OCI-LY7 (cell line): ENCODE measurements at regions not wholly inside any gene's neighbourhood (a gene's known extent, or its start where the extent isn't known, plus 50 kb on each side); places are given as distances from the start of the nearest gene placed in this dataset.
"Not testable (repeated sequence)": the region's sequence is repeated elsewhere in the genome, so short reads cannot be mapped to it uniquely, and the experiment has no call there.

Source experiments
- BruUV-seq: library from RNA; stranded (reverse); fragments of 400-500 nt; replicated peaks from 2 replicates; lab custom pipeline; 2021; lab: Mats Ljungman, UMichigan
- CTCF ChIA-PET: fragments of 300-600 bp; sonication (Branson Sonifier 250); formaldehyde crosslinking; loops from one replicate; lab custom pipeline; 2022; ENCODE audit warnings: antibody characterized with exemption; ENCODE audit not compliant: unreplicated experiment; lab: Charles Lee
- POLR2A ChIA-PET: fragments of 300-600 bp; sonication (Branson Sonifier 250); formaldehyde crosslinking; loops from one replicate; lab custom pipeline; 2022; ENCODE audit warnings: antibody characterized with exemption; lab: Charles Lee
- DNase-seq: peaks from one replicate; pipeline ENCODE4 v3.0.0-alpha.2; 2015; ENCODE audit warnings: low spot score
- H2AFZ ChIP-seq: fragments of 200-600 bp; sonication (generic), shearing (Covaris generic); 2 replicates; pipeline ENCODE4 v1.6.1; 2014; ENCODE audit warnings: mild to moderate bottlenecking, antibody characterized with exemption, low read length, moderate library complexity
- H3K27ac ChIP-seq: fragments of 200-600 bp; sonication (generic); 2 replicates; pipeline ENCODE4 v1.5.1; 2014; ENCODE audit warnings: mixed run types, low read depth, mild to moderate bottlenecking, moderate library complexity, low read length, inconsistent platforms; ENCODE audit not compliant: poor library complexity, severe bottlenecking
- H3K36me3 ChIP-seq: fragments of 200-600 bp; sonication (generic); 2 replicates; pipeline ENCODE4 v1.6.1; 2014; ENCODE audit warnings: mild to moderate bottlenecking, antibody characterized with exemption, low read length, moderate library complexity, mixed read lengths; ENCODE audit not compliant: insufficient read depth
- H3K4me1 ChIP-seq: fragments of 200-600 bp; sonication (generic); 2 replicates; pipeline ENCODE4 v1.5.1; 2014; ENCODE audit warnings: mild to moderate bottlenecking, low read length; ENCODE audit not compliant: insufficient read depth, poor library complexity, severe bottlenecking
- H3K4me2 ChIP-seq: fragments of 200-600 bp; sonication (generic); 2 replicates; pipeline ENCODE4 v1.6.1; 2014; ENCODE audit warnings: mild to moderate bottlenecking, low read length
- H3K4me3 ChIP-seq: fragments of 200-600 bp; sonication (generic); 2 replicates; pipeline ENCODE4 v1.5.1; 2014; ENCODE audit warnings: mild to moderate bottlenecking, low read depth, low read length; ENCODE audit not compliant: poor library complexity, severe bottlenecking
- H3K79me2 ChIP-seq: fragments of 200-600 bp; sonication (generic); 2 replicates; pipeline ENCODE4 v1.6.1; 2016; ENCODE audit warnings: low read depth, mild to moderate bottlenecking, low read length, moderate library complexity, mixed read lengths; ENCODE audit not compliant: insufficient read depth
- H3K9me2 ChIP-seq: fragments of 200-600 bp; sonication (generic); 2 replicates; pipeline ENCODE4 v1.6.1; 2016; ENCODE audit warnings: mild to moderate bottlenecking, low read length, mixed read lengths; ENCODE audit not compliant: insufficient read depth
- H3K9me3 ChIP-seq: fragments of 200-600 bp; sonication (generic); 2 replicates; pipeline ENCODE4 v1.6.1; 2014; ENCODE audit warnings: mild to moderate bottlenecking, mixed run types, low read length, mixed read lengths
- H4K20me1 ChIP-seq: fragments of 200-600 bp; sonication (generic); 2 replicates; pipeline ENCODE4 v1.6.1; 2014; ENCODE audit warnings: mild to moderate bottlenecking, antibody characterized with exemption, low read length, moderate library complexity, mixed read lengths; ENCODE audit not compliant: insufficient read depth
- CTCF ChIP-seq: fragments of 200-600 bp; sonication (generic); conservative IDR thresholded peaks from 2 replicates; pipeline ENCODE4 v1.5.1; 2014; ENCODE audit warnings: mild to moderate bottlenecking, antibody characterized with exemption, low read length, moderate library complexity, mixed read lengths
- EZH2phosphoT487 ChIP-seq: fragments of 200-600 bp; sonication (generic); IDR thresholded peaks from 2 replicates; pipeline ENCODE4 v1.6.1; 2018; ENCODE audit warnings: low read depth, borderline replicate concordance, mild to moderate bottlenecking, mixed run types, antibody characterized with exemption, low read length, moderate library complexity, mixed read lengths
- intact Hi-C: fragments of 100-400 bp; cut with micrococcal nuclease; formaldehyde crosslinking; loops from one replicate; pipeline ENCODE4 v1.10.0; 2022; ENCODE audit not compliant: unreplicated experiment

- H4K20me1 ChIP-seq = no peaks in the 10 kb centered on the region
- TF ChIP-seq CTCF (no peak), EZH2phosphoT487 (no peak)
- POLR2A ChIA-PET = no interaction called here
- no peaks in the 10 kb centered on the region for H3K9me2 ChIP-seq
- no TSS peak for BruUV-seq
- H3K4me1 ChIP-seq = no peaks in the 10 kb centered on the region
- H3K4me2 ChIP-seq = no peak overlapping the region
- no peaks in the 10 kb centered on the region for H3K36me3 ChIP-seq
- H2AFZ ChIP-seq = no peak overlapping the region
- intact Hi-C loops = no loop called here
- CTCF ChIA-PET = no interaction called here
- H3K4me3 ChIP-seq = no peak overlapping the region
- DNase-seq = no peak
- H3K79me2 ChIP-seq = no peaks in the 10 kb centered on the region
- H3K27ac ChIP-seq = no peak overlapping the region
- H3K9me3 ChIP-seq = no peaks in the 10 kb centered on the region
Observed at GRCh38 chr5:2863133-2863532, 111.7 kb upstream of the IRX2 start.

DNA sequence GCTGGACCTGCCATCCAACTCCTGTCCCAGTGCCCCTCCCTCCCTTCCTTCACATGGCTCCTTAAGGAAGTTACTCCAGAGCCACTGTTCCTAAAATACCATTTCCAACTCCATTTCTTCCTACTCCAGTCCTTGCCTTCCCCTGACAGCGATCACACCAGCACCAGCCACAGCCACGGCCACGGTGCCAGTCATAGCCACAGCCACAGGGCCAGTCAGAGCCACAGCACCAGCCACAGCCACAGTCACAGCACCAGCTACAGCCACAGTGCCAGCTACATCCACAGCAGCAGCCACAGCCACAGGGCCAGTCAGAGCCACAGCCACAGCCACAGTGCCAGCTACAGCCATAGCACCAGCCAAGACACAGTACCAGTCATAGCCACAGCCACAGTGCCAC, 110.7 kb upstream of the IRX2 start:
- H3K9me2 ChIP-seq, DNase-seq, H2AFZ ChIP-seq, BruUV-seq, H3K4me1 ChIP-seq, H3K9me3 ChIP-seq, H3K79me2 ChIP-seq, H3K27ac ChIP-seq, H3K36me3 ChIP-seq, POLR2A ChIA-PET, H3K4me2 ChIP-seq, intact Hi-C loops, H3K4me3 ChIP-seq, H4K20me1 ChIP-seq, CTCF ChIA-PET: not testable (repeated sequence)

GRCh38 chr5:2861605-2862004, 110.1 kb upstream of the IRX2 start:
- intact Hi-C loops = no loop called here
- Histone ChIP-seq H2AFZ (no peak overlapping the region), H3K9me2 (no peaks in the 10 kb centered on the region), H3K79me2 (no peaks in the 10 kb centered on the region), H3K4me3 (no peak overlapping the region), H3K36me3 (no peaks in the 10 kb centered on the region), H4K20me1 (no peaks in the 10 kb centered on the region), H3K27ac (no peak overlapping the region), H3K4me2 (no peak overlapping the region), H3K4me1 (no peaks in the 10 kb centered on the region), H3K9me3 (no peaks in the 10 kb centered on the region)
- POLR2A ChIA-PET = no interaction called here
- DNase-seq = no peak
- TF ChIP-seq CTCF (no peak), EZH2phosphoT487 (no peak)
- no TSS peak for BruUV-seq
- CTCF ChIA-PET = no interaction called here
